ENCODE measurements at regions not wholly inside any gene's neighbourhood (a gene's known extent, or its start where the extent isn't known, plus 50 kb on each side); places are given as distances from the start of the nearest gene placed in this dataset.
"Not testable (repeated sequence)": the region's sequence is repeated elsewhere in the genome, so short reads cannot be mapped to it uniquely, and the experiment has no call there.

DNA sequence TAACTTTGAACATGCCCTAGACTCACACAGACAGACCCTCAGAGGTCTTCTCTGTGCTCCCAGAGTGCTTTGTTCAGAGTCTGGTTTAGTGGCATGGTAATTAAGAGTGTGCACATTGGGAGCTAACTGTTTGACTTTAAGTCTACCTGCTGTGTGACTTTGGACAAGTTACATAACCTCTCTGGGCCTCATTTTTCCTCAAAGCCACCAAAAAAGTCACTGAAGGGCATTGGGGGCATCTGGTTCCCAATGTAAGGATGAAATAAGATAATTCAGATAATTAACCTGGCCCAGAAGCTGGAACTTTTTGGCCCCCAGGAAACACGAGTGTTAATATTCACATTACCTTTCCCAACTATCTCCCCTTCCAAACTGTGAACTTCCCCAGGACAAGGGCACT lies 341.1 kb downstream of the BCL2L11 start:
- TF ChIP-seq, protein P1, sequence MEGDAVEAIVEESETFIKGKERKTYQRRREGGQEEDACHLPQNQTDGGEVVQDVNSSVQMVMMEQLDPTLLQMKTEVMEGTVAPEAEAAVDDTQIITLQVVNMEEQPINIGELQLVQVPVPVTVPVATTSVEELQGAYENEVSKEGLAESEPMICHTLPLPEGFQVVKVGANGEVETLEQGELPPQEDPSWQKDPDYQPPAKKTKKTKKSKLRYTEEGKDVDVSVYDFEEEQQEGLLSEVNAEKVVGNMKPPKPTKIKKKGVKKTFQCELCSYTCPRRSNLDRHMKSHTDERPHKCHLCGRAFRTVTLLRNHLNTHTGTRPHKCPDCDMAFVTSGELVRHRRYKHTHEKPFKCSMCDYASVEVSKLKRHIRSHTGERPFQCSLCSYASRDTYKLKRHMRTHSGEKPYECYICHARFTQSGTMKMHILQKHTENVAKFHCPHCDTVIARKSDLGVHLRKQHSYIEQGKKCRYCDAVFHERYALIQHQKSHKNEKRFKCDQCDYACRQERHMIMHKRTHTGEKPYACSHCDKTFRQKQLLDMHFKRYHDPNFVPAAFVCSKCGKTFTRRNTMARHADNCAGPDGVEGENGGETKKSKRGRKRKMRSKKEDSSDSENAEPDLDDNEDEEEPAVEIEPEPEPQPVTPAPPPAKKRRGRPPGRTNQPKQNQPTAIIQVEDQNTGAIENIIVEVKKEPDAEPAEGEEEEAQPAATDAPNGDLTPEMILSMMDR (IDR thresholded peaks at IDR 0.05) = not testable (repeated sequence)
- TF ChIP-seq EZH2 (IDR thresholded peaks at IDR 0.05; ENCODE audit: borderline replicate concordance, insufficient read depth, low read depth, low read length, poor library complexity, severe bottlenecking) = not testable (repeated sequence)
